ENCODE measurements at regions not wholly inside any gene's neighbourhood (a gene's known extent, or its start where the extent isn't known, plus 50 kb on each side); places are given as distances from the start of the nearest gene placed in this dataset.
"Not testable (repeated sequence)": the region's sequence is repeated elsewhere in the genome, so short reads cannot be mapped to it uniquely, and the experiment has no call there.

GRCh38 chr4:22631167-22631566 lies 61.6 kb upstream of the GBA3 start:
- not testable (repeated sequence) for DNase-seq

GRCh38 chr4:22634541-22635181 lies 58.1 kb upstream of the GBA3 start:
- no peak for DNase-seq

- not testable (repeated sequence) for DNase-seq
These were observed 57.6 kb upstream of the GBA3 start for GRCh38 chr4:22635182-22635549.

GRCh38 chr4:22635692-22636091 lies 57.0 kb upstream of the GBA3 start:
- peak; percentile 35 for DNase-seq

- no peak for DNase-seq
These were observed 55.4 kb upstream of the GBA3 start for GRCh38 chr4:22637306-22637705.

Data from DMS53 (cell line).